Uterus (tissue), 2 donors: ENCODE measurements at regions not wholly inside any gene's neighbourhood (a gene's known extent, or its start where the extent isn't known, plus 50 kb on each side); places are given as distances from the start of the nearest gene placed in this dataset.

ENCODE experiments used
- CTCF ChIP-seq, 4 experiments: fragments of 200-600 bp in 2 of 4; fragments of 450-650 bp in 2 of 4; sonication (generic) in 2 of 4; IDR thresholded peaks; one replicate each; pipeline ENCODE4 v1.5.1; 2016 to 2019; ENCODE audit warnings: antibody characterized with exemption in 4 of 4, mild to moderate bottlenecking in 2 of 4, moderate library complexity in 1 of 4
- POLR2A ChIP-seq, 2 donors: fragments of 450-650 bp; IDR thresholded peaks; one replicate each; pipeline ENCODE4 v1.6.1; 2016; ENCODE audit warnings: antibody characterized with exemption in 2 of 2, mild to moderate bottlenecking in 1 of 2, moderate library complexity in 1 of 2

- TF ChIP-seq POLR2A (IDR thresholded peaks at IDR 0.05) (no peak), CTCF (IDR thresholded peaks at IDR 0.05) (no peak)
Measured at GRCh38 chr6:84329077-84329476, 101.6 kb upstream of the CEP162 start.
